GM11168 (cell line): ENCODE measurements at regions not wholly inside any gene's neighbourhood (a gene's known extent, or its start where the extent isn't known, plus 50 kb on each side); places are given as distances from the start of the nearest gene placed in this dataset.
"Not testable (repeated sequence)": the region's sequence is repeated elsewhere in the genome, so short reads cannot be mapped to it uniquely, and the experiment has no call there.

Source experiments
- in situ Hi-C: fragments of 300-500 bp; cut with MboI; formaldehyde crosslinking; loops from one replicate; pipeline ENCODE4 v1.12.0; 2022; ENCODE audit warnings: low sequenced_read_pairs; ENCODE audit not compliant: unreplicated experiment

GRCh38 chr3:109973733-109974132, 636.4 kb upstream of the DPPA4 start:
- in situ Hi-C loops, result no loop called here

GRCh38 chr3:109977897-109978296, 640.6 kb upstream of the DPPA4 start:
- in situ Hi-C loops, result no loop called here

GRCh38 chr3:109982201-109982600, 644.9 kb upstream of the DPPA4 start:
- in situ Hi-C loops, result no loop called here

GRCh38 chr3:109984976-109985375, 647.6 kb upstream of the DPPA4 start:
- in situ Hi-C loops, result no loop called here

GRCh38 chr3:109985943-109986555, 648.7 kb upstream of the DPPA4 start:
- in situ Hi-C loops, result no loop called here

GRCh38 chr3:109994853-109995252, 657.5 kb upstream of the DPPA4 start:
- in situ Hi-C loops, result no loop called here

- in situ Hi-C loops, result no loop called here
Observed at GRCh38 chr3:109995377-109995776, 658.0 kb upstream of the DPPA4 start.

GRCh38 chr3:110001905-110002304, 664.6 kb upstream of the DPPA4 start:
- in situ Hi-C loops, result not testable (repeated sequence)

GRCh38 chr3:110006913-110007312, 669.6 kb upstream of the DPPA4 start:
- in situ Hi-C loops, result no loop called here

GRCh38 chr3:110015231-110015963, 678.1 kb upstream of the DPPA4 start:
- in situ Hi-C loops, result no loop called here

- in situ Hi-C loops, result no loop called here
Observed at GRCh38 chr3:110016235-110016815, 679.0 kb upstream of the DPPA4 start.

- in situ Hi-C loops, result no loop called here
Observed at GRCh38 chr3:110017304-110017703, 680.0 kb upstream of the DPPA4 start.

- in situ Hi-C loops, result no loop called here
Observed at GRCh38 chr3:110021659-110022058, 684.3 kb upstream of the DPPA4 start.

GRCh38 chr3:110023022-110023421, 685.7 kb upstream of the DPPA4 start:
- in situ Hi-C loops, result not testable (repeated sequence)

GRCh38 chr3:110026421-110026820, 689.1 kb upstream of the DPPA4 start:
- in situ Hi-C loops, result no loop called here

GRCh38 chr3:110027446-110028080, 690.2 kb upstream of the DPPA4 start:
- in situ Hi-C loops, result no loop called here

- in situ Hi-C loops, result no loop called here
Observed at GRCh38 chr3:110031975-110032374, 694.6 kb upstream of the DPPA4 start.

GRCh38 chr3:110059431-110059830, 722.1 kb upstream of the DPPA4 start:
- in situ Hi-C loops, result no loop called here

- in situ Hi-C loops, result no loop called here
Observed at GRCh38 chr3:110062716-110063115, 725.4 kb upstream of the DPPA4 start.

GRCh38 chr3:110063178-110063577, 725.8 kb upstream of the DPPA4 start:
- in situ Hi-C loops, result no loop called here

GRCh38 chr3:110066206-110066605, 728.9 kb upstream of the DPPA4 start:
- in situ Hi-C loops, result no loop called here
